HUES48 (cell line): ENCODE measurements at regions not wholly inside any gene's neighbourhood (a gene's known extent, or its start where the extent isn't known, plus 50 kb on each side); places are given as distances from the start of the nearest gene placed in this dataset.
"Not testable (repeated sequence)": the region's sequence is repeated elsewhere in the genome, so short reads cannot be mapped to it uniquely, and the experiment has no call there.

Source experiments
- H3K27ac ChIP-seq: one replicate; pipeline ENCODE4 v1.7.0; 2013; ENCODE audit warnings: low read depth, low read length, inconsistent platforms
- H3K27me3 ChIP-seq: 2 replicates; pipeline ENCODE4 v1.6.1; 2013; ENCODE audit warnings: mild to moderate bottlenecking, low read length; ENCODE audit not compliant: control insufficient read depth, insufficient read depth
- H3K36me3 ChIP-seq: 2 replicates; pipeline ENCODE4 v1.6.1; 2013; ENCODE audit warnings: low read length; ENCODE audit not compliant: control insufficient read depth, insufficient read depth
- H3K4me1 ChIP-seq: 2 replicates; pipeline ENCODE4 v1.6.1; 2013; ENCODE audit warnings: mild to moderate bottlenecking, low read length; ENCODE audit not compliant: control insufficient read depth, insufficient read depth
- H3K4me3 ChIP-seq: 2 replicates; pipeline ENCODE4 v1.5.1; 2013; ENCODE audit warnings: mild to moderate bottlenecking, low read depth, low read length
- H3K9ac ChIP-seq: 2 replicates; pipeline ENCODE4 v1.6.1; 2013; ENCODE audit warnings: mild to moderate bottlenecking, low read depth, low read length, moderate library complexity
- H3K9me3 ChIP-seq: 2 replicates; pipeline ENCODE4 v1.6.1; 2013; ENCODE audit warnings: low read length; ENCODE audit not compliant: control insufficient read depth, insufficient read depth

DNA sequence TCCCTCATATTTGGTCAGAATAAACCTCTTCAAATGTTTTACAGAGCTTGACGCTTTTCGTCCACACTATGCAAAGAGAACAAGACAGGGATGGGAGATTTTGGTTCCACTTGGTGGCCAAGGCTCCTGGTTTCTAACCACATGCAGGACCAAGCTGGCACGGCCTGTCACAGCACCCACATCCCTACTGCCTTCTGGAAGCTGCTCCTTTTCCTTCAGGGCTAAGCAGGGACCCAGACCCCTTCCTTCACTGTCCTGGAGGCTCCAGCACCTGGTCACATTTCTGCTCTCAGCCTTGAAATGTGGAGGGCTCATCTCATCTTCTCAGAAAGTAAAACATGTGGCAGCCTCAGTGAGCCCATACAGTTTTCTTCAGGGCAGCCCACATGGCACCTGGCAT lies 50.4 kb upstream of the ARHGEF7 start:
- peaks cover 43% of the 10 kb centered on the region for H3K4me1 ChIP-seq
- H3K36me3 ChIP-seq: no peaks in the 10 kb centered on the region
- H3K27me3 ChIP-seq: peaks cover 22% of the 10 kb centered on the region
- H3K27ac ChIP-seq: no peak overlapping the region
- H3K9me3 ChIP-seq: no peaks in the 10 kb centered on the region
- H3K4me3 ChIP-seq: no peak overlapping the region
- no peak overlapping the region for H3K9ac ChIP-seq

GRCh38 chr13:111062966-111063365 lies 52.1 kb upstream of the ARHGEF7 start:
- H3K4me3 ChIP-seq: no peak overlapping the region
- H3K9me3 ChIP-seq: peaks cover 6% of the 10 kb centered on the region; the same call in 1 of the 2 replicates
- peak overlapping the region; percentile 27 for H3K27ac ChIP-seq
- H3K27me3 ChIP-seq: peaks cover 22% of the 10 kb centered on the region
- H3K9ac ChIP-seq: no peak overlapping the region
- H3K4me1 ChIP-seq: peaks cover 43% of the 10 kb centered on the region
- H3K36me3 ChIP-seq: no peaks in the 10 kb centered on the region

GRCh38 chr13:111062305-111062704 lies 52.8 kb upstream of the ARHGEF7 start:
- H3K4me3 ChIP-seq: no peak overlapping the region
- H3K4me1 ChIP-seq: peaks cover 43% of the 10 kb centered on the region
- H3K27ac ChIP-seq: no peak overlapping the region
- peaks cover 17% of the 10 kb centered on the region for H3K27me3 ChIP-seq
- no peaks in the 10 kb centered on the region for H3K36me3 ChIP-seq
- H3K9ac ChIP-seq: no peak overlapping the region
- H3K9me3 ChIP-seq: peaks cover 6% of the 10 kb centered on the region; the same call in 1 of the 2 replicates

DNA sequence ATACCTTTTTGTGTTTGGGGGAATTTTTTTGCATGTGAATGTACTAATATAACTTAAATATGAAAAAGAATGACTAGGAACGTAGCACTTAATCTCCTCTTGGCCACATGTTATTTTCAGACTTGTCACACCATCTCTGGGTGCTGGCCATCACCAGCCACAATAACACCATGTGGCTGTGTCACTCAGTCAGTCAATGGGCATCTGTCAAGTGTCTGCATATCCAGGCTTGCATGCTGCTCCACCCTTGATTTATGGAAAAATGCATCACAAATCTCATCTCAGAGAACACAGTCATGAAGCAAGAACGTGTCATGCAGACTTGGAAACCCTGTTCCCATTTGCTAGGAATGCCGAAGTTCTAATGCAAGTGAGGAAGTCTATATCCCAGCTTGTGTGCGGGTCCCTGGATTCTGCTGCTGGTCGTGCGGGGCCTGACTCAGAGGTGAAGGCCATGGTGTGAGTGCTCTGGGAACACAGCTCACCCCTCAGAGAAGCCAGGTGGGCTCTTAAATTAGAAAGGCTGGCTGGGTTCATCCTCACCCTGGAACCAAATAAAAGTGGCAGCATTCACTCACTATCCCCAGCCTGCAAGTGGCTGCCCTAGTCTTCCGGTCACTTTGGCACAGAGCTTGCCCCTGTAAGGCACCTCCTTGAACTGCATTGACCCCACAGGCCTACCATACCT lies 53.6 kb upstream of the ARHGEF7 start:
- Histone ChIP-seq H3K9ac (no peak overlapping the region), H3K4me1 (peaks cover 43% of the 10 kb centered on the region), H3K27me3 (peaks cover 15% of the 10 kb centered on the region), H3K9me3 (peaks cover 6% of the 10 kb centered on the region; the same call in 1 of the 2 replicates), H3K27ac (no peak overlapping the region), H3K4me3 (no peak overlapping the region), H3K36me3 (no peaks in the 10 kb centered on the region)

- Histone ChIP-seq H3K9me3 (peaks cover 6% of the 10 kb centered on the region; the same call in 1 of the 2 replicates), H3K4me1 (peaks cover 31% of the 10 kb centered on the region), H3K9ac (no peak overlapping the region), H3K27me3 (peaks cover 4% of the 10 kb centered on the region; the same call in 1 of the 2 replicates), H3K4me3 (no peak overlapping the region), H3K27ac (no peak overlapping the region), H3K36me3 (no peaks in the 10 kb centered on the region)
Observed at GRCh38 chr13:111060237-111060919, 54.7 kb upstream of the ARHGEF7 start.

- H3K27me3 ChIP-seq: no peaks in the 10 kb centered on the region
- no peak overlapping the region for H3K27ac ChIP-seq
- peaks cover 6% of the 10 kb centered on the region; the same call in 1 of the 2 replicates for H3K9me3 ChIP-seq
- peaks cover 17% of the 10 kb centered on the region for H3K4me1 ChIP-seq
- H3K36me3 ChIP-seq: no peaks in the 10 kb centered on the region
- no peak overlapping the region for H3K4me3 ChIP-seq
- no peak overlapping the region for H3K9ac ChIP-seq
Observed at GRCh38 chr13:111058796-111059506, 56.2 kb upstream of the ARHGEF7 start.

DNA sequence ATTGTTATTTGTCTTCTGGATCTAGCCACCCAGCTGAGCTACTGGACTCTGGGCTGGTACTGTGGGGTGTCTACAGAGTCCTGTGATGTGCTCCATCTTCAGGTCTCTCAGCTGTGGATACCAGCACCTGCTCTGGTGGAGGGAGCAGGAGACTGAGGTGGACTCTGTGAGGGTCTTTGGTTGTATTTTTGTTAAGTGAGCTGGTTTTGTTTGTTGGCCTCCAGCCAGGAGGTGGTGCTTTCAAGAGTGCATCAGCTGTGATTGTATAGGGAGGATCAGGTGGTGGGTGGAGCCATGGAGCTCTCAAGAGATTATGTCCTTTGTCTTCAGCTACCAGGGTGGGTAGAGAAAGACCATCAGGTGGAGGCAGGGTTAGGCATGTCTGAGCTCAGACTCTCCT lies 56.8 kb upstream of the ARHGEF7 start:
- not testable (repeated sequence) for H3K36me3 ChIP-seq, H3K4me3 ChIP-seq, H3K9me3 ChIP-seq, H3K27me3 ChIP-seq, H3K27ac ChIP-seq, H3K9ac ChIP-seq
- H3K4me1 ChIP-seq: peaks cover 11% of the 10 kb centered on the region

- not testable (repeated sequence) for H3K27me3 ChIP-seq, H3K4me1 ChIP-seq, H3K36me3 ChIP-seq, H3K9me3 ChIP-seq, H3K4me3 ChIP-seq, H3K9ac ChIP-seq, H3K27ac ChIP-seq
Observed at GRCh38 chr13:111051726-111052232, 63.3 kb upstream of the ARHGEF7 start.

GRCh38 chr13:111051041-111051725 lies 63.9 kb upstream of the ARHGEF7 start:
- Histone ChIP-seq H3K36me3 (no peaks in the 10 kb centered on the region), H3K9ac (no peak overlapping the region), H3K4me1 (no peaks in the 10 kb centered on the region), H3K4me3 (no peak overlapping the region), H3K9me3 (peaks cover 11% of the 10 kb centered on the region; the same call in 1 of the 2 replicates), H3K27ac (no peak overlapping the region), H3K27me3 (no peaks in the 10 kb centered on the region)

GRCh38 chr13:111050539-111050879 lies 64.6 kb upstream of the ARHGEF7 start:
- no peak overlapping the region for H3K4me3 ChIP-seq
- H3K27ac ChIP-seq: no peak overlapping the region
- H3K27me3 ChIP-seq: no peaks in the 10 kb centered on the region
- no peaks in the 10 kb centered on the region for H3K36me3 ChIP-seq
- peaks cover 17% of the 10 kb centered on the region for H3K9me3 ChIP-seq
- no peak overlapping the region for H3K9ac ChIP-seq
- H3K4me1 ChIP-seq: no peaks in the 10 kb centered on the region
